Pons (tissue), 1 donor: ENCODE measurements at regions not wholly inside any gene's neighbourhood (a gene's known extent, or its start where the extent isn't known, plus 50 kb on each side); places are given as distances from the start of the nearest gene placed in this dataset.
"Not testable (repeated sequence)": the region's sequence is repeated elsewhere in the genome, so short reads cannot be mapped to it uniquely, and the experiment has no call there.

Experiments used
- DNase-seq: peaks from one replicate; pipeline ENCODE4 v3.0.0-alpha.2; 2016; ENCODE audit warnings: low spot score

GRCh38 chr2:194103941-194104659 is 1552.9 kb upstream of the SLC39A10 start:
- DNase-seq, result no peak

- no peak for DNase-seq
Measured at GRCh38 chr2:194102546-194102945, 1554.5 kb upstream of the SLC39A10 start.

DNA sequence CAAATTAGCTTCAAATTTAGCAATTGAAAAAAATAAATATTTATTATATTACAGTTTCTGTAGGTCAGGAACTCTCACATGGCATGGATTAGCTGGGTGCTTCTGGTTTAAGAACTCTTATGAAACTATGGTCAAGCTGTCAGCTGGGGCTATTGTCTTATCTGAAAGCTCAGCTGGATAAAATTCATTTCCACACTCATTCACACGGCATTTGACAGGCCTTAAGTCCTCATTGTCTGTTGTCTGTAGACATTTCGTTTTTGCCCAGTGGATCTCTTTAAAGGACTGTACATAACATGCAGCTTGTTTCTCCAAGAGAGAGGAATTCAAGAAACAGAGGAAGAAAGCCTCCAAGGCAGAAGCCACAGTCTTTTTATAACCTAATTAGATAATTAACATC is 1556.8 kb upstream of the SLC39A10 start:
- no peak for DNase-seq

GRCh38 chr2:194096402-194096801 is 1560.6 kb upstream of the SLC39A10 start:
- no peak for DNase-seq

GRCh38 chr2:194095359-194095758 is 1561.7 kb upstream of the SLC39A10 start:
- DNase-seq, result no peak

DNA sequence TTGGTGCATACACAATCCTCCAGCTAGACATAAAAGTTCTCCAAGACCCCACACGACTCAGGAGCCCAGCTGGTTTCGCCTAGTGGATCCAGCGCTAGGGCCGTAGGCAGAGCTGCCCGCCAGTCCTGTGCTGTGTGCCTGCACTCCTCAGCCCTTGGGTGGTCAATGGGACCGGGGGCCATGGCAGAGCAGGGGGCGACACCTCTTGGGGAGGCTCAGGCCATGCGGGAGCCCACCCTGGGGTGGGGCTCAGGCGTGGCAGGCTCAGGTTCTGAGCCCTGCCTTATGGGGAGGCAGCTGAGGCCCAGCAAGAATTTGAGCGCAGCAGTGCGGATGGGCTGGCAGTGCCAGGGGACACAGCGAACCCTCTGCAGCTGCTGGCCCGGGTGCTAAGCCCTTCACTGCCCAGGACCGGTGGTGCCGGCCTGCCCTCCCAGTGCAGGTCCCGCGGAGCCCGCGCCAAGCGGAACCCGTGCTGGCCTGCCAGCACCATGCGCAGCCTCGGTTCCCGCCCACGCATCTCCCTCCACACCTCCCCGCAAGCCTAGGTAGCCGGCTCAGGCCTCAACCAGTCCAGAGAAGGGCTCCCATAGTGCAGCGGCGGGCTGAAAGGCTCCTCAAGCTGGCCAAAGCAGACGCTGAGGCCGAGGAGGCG is 1566.6 kb upstream of the SLC39A10 start:
- DNase-seq, result no peak

- no peak for DNase-seq
Measured at GRCh38 chr2:194087089-194087958, 1569.7 kb upstream of the SLC39A10 start.

DNA sequence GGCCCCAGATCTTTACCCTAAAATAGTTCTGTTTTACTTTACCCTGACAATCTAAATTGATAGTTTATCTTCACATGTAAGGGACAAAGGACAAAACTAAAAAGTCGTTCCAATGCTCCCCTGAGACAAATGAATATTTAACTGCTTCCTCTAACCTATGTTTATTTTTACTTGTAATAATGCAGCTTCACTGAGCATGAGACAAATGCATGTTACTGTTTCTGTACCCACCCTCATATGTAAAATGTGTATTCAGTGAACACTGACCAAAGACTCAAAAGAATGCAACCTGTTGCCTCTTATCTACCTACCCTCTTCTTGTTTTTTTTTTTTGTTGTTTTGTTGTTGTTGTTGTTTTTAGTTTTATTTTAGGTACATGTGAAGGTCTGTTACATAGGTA is 1570.9 kb upstream of the SLC39A10 start:
- no peak for DNase-seq

DNA sequence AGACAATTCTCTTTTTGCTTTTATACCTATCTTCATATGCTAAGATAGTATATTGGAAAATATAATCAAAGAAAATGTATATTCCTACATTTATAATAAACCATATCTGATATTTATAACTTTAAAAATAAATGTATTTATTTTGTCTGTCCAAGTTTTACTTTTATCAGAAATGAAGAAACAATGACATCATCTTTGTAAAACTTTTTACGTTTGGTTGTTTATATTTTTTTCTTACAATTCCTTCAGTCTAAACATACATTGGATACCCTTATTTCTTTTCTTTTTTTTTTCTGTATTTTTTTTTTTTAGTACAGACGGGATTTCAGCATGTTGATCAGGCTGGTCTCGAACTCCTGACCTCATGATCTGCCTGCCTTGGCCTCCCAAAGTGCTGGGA is 1577.0 kb upstream of the SLC39A10 start:
- DNase-seq, result no peak

DNA sequence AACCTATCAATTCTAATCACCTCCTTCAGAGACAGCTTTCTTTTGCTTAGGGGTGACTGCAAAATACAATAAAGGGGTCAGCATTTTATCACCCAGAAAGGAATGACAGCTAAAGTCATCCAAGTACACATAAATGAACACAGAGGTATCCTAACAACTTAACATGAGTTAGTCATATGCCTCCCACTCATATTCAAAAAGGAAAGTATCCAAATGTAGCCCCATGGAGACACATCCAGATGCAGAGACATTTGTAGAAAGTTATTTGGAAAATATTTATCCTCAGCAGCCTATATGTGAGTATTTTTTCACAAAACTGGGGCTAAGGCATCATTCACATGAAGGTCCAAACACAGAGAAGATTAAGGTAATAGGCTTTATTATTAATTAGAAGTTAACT is 1579.7 kb upstream of the SLC39A10 start:
- DNase-seq, result no peak

DNA sequence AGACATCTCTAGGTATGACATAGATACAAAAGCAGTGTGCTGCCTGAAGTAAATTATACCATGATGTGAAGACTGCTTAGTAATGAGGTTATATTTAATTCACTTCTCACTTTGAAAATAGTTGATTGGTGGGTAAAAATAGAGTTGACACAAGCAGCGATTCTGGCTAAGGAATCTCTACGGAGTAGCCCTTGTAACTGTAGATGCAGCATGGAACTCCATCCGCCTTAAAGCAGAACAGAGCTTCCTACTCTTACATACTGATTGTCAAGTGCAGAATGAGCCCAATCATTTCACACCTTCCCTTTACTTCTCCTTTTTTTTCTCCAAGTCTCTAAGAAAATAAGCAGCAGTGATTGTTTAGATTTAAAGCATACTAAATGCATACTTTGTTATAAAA is 1594.6 kb upstream of the SLC39A10 start:
- no peak for DNase-seq

DNA sequence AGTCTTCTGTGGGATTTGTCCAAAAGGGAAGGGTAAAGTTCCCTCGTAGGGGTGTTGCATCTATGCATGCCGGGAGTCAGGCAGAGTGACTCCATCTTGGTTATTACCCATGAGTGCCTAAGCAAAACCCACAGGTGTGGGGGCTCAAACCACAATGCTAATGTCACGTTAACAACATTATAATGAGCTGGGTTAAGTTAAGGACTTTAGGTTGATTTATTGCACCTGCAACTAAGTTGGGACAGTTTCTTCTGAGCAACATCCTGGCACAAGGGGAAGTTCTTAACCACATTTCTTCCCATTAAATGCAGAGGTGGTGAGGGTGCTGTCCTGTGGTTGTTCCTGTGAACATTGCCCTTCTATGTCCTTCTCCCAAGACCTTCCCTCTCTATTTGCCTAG is 1596.8 kb upstream of the SLC39A10 start:
- no peak for DNase-seq

- DNase-seq, result no peak
Measured at GRCh38 chr2:194054313-194054712, 1602.7 kb upstream of the SLC39A10 start.

GRCh38 chr2:194044321-194044720 is 1612.7 kb upstream of the SLC39A10 start:
- DNase-seq, result no peak

- not testable (repeated sequence) for DNase-seq
Measured at GRCh38 chr2:194021130-194021529, 1635.9 kb upstream of the SLC39A10 start.

GRCh38 chr2:194020155-194020554 is 1636.9 kb upstream of the SLC39A10 start:
- DNase-seq, result no peak

GRCh38 chr2:194015751-194016150 is 1641.3 kb upstream of the SLC39A10 start:
- no peak for DNase-seq

DNA sequence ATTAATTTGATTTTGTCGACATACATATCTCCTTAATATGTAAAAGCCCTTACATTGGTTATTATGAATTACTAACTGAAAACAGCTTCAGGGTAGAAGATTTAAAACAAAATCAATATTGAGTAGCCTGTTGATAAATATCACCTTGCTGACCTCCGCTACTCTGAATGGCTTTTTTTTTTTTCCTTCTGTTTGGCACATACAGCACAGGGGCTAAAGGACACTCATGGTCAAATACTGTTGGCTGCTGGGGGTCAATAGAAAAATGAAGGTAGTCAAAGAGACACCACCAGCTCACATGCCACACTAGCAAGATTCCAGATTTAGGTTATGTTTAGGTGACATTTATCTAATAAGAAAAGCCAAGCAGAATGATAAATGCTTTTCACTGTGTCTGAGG is 1642.4 kb upstream of the SLC39A10 start:
- no peak for DNase-seq

GRCh38 chr2:194004590-194005206 is 1652.3 kb upstream of the SLC39A10 start:
- no peak for DNase-seq

DNA sequence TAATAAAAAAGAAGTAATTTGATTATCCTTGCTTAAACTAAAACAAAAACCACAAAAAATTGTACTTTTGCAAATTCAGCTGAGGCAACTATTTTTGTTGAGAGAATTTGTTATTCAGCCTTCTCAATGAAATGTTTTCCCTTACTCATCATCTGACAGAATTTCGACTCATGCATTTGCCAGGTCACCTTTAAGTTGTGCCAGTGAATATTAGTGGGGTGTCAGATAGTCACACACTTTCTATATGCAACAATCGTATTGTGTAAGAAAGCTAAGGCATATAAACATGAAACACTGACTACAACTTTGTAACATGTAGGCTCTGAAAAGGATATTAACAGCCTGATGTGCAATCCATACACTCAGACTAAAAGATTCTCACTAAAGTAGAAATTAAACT is 1653.1 kb upstream of the SLC39A10 start:
- DNase-seq, result no peak

GRCh38 chr2:194002699-194003368 is 1654.2 kb upstream of the SLC39A10 start:
- DNase-seq, result no peak

GRCh38 chr2:193990868-193991267 is 1666.2 kb upstream of the SLC39A10 start:
- no peak for DNase-seq
